GM23338 (cell line): ENCODE measurements at regions not wholly inside any gene's neighbourhood (a gene's known extent, or its start where the extent isn't known, plus 50 kb on each side); places are given as distances from the start of the nearest gene placed in this dataset.

ENCODE experiments used
- ATAC-seq: fragments of 200-7000 bp; cut with Tn5 transposase; 3 replicates; pipeline ENCODE4 v1.9.1; 2020
- DNase-seq: peaks from one replicate; pipeline ENCODE4 v3.0.0-alpha.2; 2015; ENCODE audit warnings: low spot score
- H2AFZ ChIP-seq: fragments of 200-600 bp; sonication (generic); 2 replicates; pipeline ENCODE4 v1.8.0; 2016; ENCODE audit warnings: antibody characterized with exemption, mild to moderate bottlenecking, moderate library complexity
- H3F3A ChIP-seq: fragments of 200-600 bp; sonication (generic); replicated peaks from 2 replicates; pipeline ENCODE4 v1.8.0; 2017; ENCODE audit warnings: antibody characterized with exemption, mixed run types, low read depth
- H3K27ac ChIP-seq: fragments of 200-600 bp; sonication (generic); 2 replicates; pipeline ENCODE4 v1.6.1; 2016; ENCODE audit warnings: low read depth
- H3K27me3 ChIP-seq: fragments of 200-600 bp; sonication (generic); 2 replicates; pipeline ENCODE4 v1.8.0; 2016; ENCODE audit warnings: mild to moderate bottlenecking, mixed run types, moderate library complexity; ENCODE audit not compliant: insufficient read depth
- H3K36me3 ChIP-seq: fragments of 200-600 bp; sonication (generic); 2 replicates; pipeline ENCODE4 v1.8.0; 2016; ENCODE audit warnings: mild to moderate bottlenecking; ENCODE audit not compliant: insufficient read depth
- H3K4me1 ChIP-seq: fragments of 200-600 bp; sonication (generic); 2 replicates; pipeline ENCODE4 v1.8.0; 2016; ENCODE audit warnings: mild to moderate bottlenecking, moderate library complexity; ENCODE audit not compliant: insufficient read depth
- H3K4me2 ChIP-seq: fragments of 200-600 bp; sonication (generic); 2 replicates; pipeline ENCODE4 v1.7.1; 2017; ENCODE audit warnings: mixed run types
- H3K4me3 ChIP-seq: fragments of 200-600 bp; sonication (generic); 2 replicates; pipeline ENCODE4 v1.6.1; 2016; ENCODE audit warnings: mixed run types
- H3K79me2 ChIP-seq: fragments of 200-600 bp; sonication (generic); replicated peaks from 2 replicates; pipeline ENCODE4 v1.8.0; 2017; ENCODE audit warnings: mild to moderate bottlenecking; ENCODE audit not compliant: insufficient read depth
- H3K9me2 ChIP-seq: fragments of 200-600 bp; sonication (generic); 2 replicates; pipeline ENCODE4 v1.8.0; 2017; ENCODE audit not compliant: insufficient read depth
- H4K20me1 ChIP-seq: fragments of 200-600 bp; sonication (generic); replicated peaks from 2 replicates; pipeline ENCODE4 v1.8.0; 2017; ENCODE audit warnings: mild to moderate bottlenecking; ENCODE audit not compliant: insufficient read depth
- H3K27ac Mint-ChIP-seq: 2 replicates; pipeline ENCODE4 v1.8.0; 2020; ENCODE audit warnings: inconsistent platforms, mild to moderate bottlenecking, moderate library complexity, mixed read lengths
- H3K27me3 Mint-ChIP-seq: 3 replicates; pipeline ENCODE4 v1.8.0; 2022; ENCODE audit warnings: low read depth, mild to moderate bottlenecking, moderate library complexity, mixed read lengths, inconsistent platforms; ENCODE audit not compliant: insufficient read depth, poor library complexity
- H3K36me3 Mint-ChIP-seq: 3 replicates; pipeline ENCODE4 v1.8.0; 2021; ENCODE audit warnings: low read depth, mild to moderate bottlenecking, inconsistent platforms, moderate library complexity, mixed read lengths
- H3K4me1 Mint-ChIP-seq: 3 replicates; pipeline ENCODE4 v1.8.0; 2020; ENCODE audit warnings: mild to moderate bottlenecking, inconsistent platforms, mixed read lengths
- H3K4me3 Mint-ChIP-seq: 3 replicates; pipeline ENCODE4 v1.8.0; 2021; ENCODE audit warnings: moderate library complexity, mild to moderate bottlenecking, inconsistent platforms, mixed read lengths
- H3K9me3 Mint-ChIP-seq: 3 replicates; pipeline ENCODE4 v1.8.0; 2020; ENCODE audit warnings: moderate library complexity, mild to moderate bottlenecking, inconsistent platforms, mixed read lengths
- CREB1 ChIP-seq: fragments of 250-450 bp; sonication (Bioruptor Pico); IDR thresholded peaks from 2 replicates; pipeline ENCODE4 v1.5.0; 2020; ENCODE audit warnings: low read depth, mild to moderate bottlenecking, moderate library complexity
- CTCF ChIP-seq, 2 experiments: fragments of 200-600 bp in 1 of 2; sonication (generic) in 1 of 2; conservative IDR thresholded peaks; 2 replicates each; pipeline versions ENCODE4 v1.5.1 to v1.6.1; 2016 to 2017; ENCODE audit warnings: antibody characterized with exemption in 2 of 2, low read depth in 2 of 2, mild to moderate bottlenecking in 2 of 2, moderate library complexity in 1 of 2
- ETS1 ChIP-seq: IDR thresholded peaks from 2 replicates; pipeline ENCODE4 v1.6.1; 2016; ENCODE audit warnings: antibody characterized with exemption
- EZH2 ChIP-seq: fragments of 200-600 bp; sonication (generic); IDR thresholded peaks from one replicate; pipeline ENCODE4 v1.8.0; 2017; ENCODE audit warnings: antibody characterized with exemption, mild to moderate bottlenecking, low read depth; ENCODE audit not compliant: unreplicated experiment
- EZH2phosphoT487 ChIP-seq: fragments of 200-600 bp; sonication (generic); IDR thresholded peaks from one replicate; pipeline ENCODE4 v1.8.1; 2018; ENCODE audit warnings: antibody characterized with exemption; ENCODE audit not compliant: unreplicated experiment
- JUNB ChIP-seq: IDR thresholded peaks from one replicate; pipeline ENCODE4 v1.6.1; 2016; ENCODE audit warnings: antibody characterized with exemption; ENCODE audit not compliant: unreplicated experiment
- NANOG ChIP-seq: IDR thresholded peaks from 2 replicates; pipeline ENCODE4 v1.6.1; 2016; ENCODE audit warnings: antibody characterized with exemption, borderline replicate concordance
- POLR2AphosphoS5 ChIP-seq: IDR thresholded peaks from 2 replicates; pipeline ENCODE4 v1.6.1; 2016; ENCODE audit warnings: antibody characterized with exemption, low read depth
- REST ChIP-seq: IDR thresholded peaks from one replicate; pipeline ENCODE4 v1.6.1; 2018; ENCODE audit warnings: antibody characterized with exemption; ENCODE audit not compliant: unreplicated experiment
- STAT1 ChIP-seq: IDR thresholded peaks from one replicate; pipeline ENCODE4 v1.6.1; 2016; ENCODE audit warnings: antibody characterized with exemption; ENCODE audit not compliant: unreplicated experiment
- ZNF114 ChIP-seq: fragments of 250-450 bp; sonication (Bioruptor Pico); IDR thresholded peaks from 2 replicates; pipeline ENCODE4 v1.5.0; 2020; ENCODE audit warnings: mild to moderate bottlenecking, moderate library complexity
- ZNF331 ChIP-seq: fragments of 250-450 bp; sonication (Bioruptor Pico); IDR thresholded peaks from 2 replicates; pipeline ENCODE4 v1.5.0; 2020; ENCODE audit warnings: low read depth, mild to moderate bottlenecking, moderate library complexity
- TF ChIP-seq, protein P1 (sequence below): fragments of 250-450 bp; sonication (Bioruptor Pico); IDR thresholded peaks from 2 replicates; pipeline ENCODE4 v1.5.0; 2020; ENCODE audit warnings: mild to moderate bottlenecking, moderate library complexity

DNA sequence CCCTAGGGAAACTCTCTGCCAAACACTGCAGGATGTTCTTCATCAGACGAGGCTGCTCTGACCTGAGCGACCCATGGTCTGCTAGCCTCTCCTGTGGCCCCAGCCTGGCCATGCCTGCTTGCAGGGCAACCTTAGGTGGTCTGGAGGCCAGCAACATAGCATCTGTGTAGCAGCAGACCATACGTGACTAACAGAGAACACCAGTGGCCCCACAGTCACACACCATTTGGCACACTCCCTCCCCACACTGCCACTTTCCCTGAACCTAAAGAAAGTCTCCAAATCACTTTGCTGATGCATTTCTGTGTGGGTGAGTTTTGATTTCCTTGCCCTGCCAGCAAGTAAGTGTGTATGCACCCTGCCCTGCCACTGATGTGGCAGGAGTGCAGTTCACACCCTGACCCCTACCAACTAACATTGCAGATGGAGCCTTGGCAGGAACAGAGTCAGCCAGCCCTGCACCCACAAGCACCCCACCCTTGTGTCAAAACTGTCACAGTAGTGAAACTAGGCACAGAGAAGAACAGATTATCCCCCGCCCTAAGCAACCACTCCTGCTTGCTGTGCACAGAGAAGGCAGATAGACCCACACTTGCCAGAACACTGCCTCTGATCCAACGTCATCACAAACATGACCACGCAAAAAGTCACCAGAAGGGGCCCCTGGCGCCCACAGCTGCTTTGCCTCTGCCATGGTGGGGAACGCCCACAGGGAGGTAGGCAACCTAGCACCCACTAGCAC is 249.1 kb downstream of the SPIN4 start:
- no peak for ATAC-seq
- H3K4me1 Mint-ChIP-seq, result no peaks in the 10 kb centered on the region
- no peaks in the 10 kb centered on the region for H3K27me3 Mint-ChIP-seq
- Histone ChIP-seq H3K4me3 (no peak overlapping the region), H3K27ac (no peak overlapping the region), H3K36me3 (no peaks in the 10 kb centered on the region), H2AFZ (no peak overlapping the region), H3K27me3 (no peaks in the 10 kb centered on the region), H3F3A (no peaks in the 10 kb centered on the region), H3K4me1 (no peaks in the 10 kb centered on the region), H3K9me2 (no peaks in the 10 kb centered on the region), H3K79me2 (no peaks in the 10 kb centered on the region), H3K4me2 (no peak overlapping the region), H4K20me1 (no peaks in the 10 kb centered on the region)
- DNase-seq, result no peak
- no peak overlapping the region for H3K4me3 Mint-ChIP-seq
- TF ChIP-seq STAT1 (no peak), CTCF (conservative IDR thresholded peaks at IDR 0.05; ENCODE audit: low read depth in 2 of 2) (no peak), POLR2AphosphoS5 (no peak), EZH2 (no peak), ETS1 (no peak), ZNF114 (CRISPR knock-in tag) (no peak), CREB1 (CRISPR knock-in tag) (no peak), NANOG (no peak), EZH2phosphoT487 (no peak), ZNF331 (no peak), JUNB (no peak), REST (no peak)
- TF ChIP-seq, protein P1, sequence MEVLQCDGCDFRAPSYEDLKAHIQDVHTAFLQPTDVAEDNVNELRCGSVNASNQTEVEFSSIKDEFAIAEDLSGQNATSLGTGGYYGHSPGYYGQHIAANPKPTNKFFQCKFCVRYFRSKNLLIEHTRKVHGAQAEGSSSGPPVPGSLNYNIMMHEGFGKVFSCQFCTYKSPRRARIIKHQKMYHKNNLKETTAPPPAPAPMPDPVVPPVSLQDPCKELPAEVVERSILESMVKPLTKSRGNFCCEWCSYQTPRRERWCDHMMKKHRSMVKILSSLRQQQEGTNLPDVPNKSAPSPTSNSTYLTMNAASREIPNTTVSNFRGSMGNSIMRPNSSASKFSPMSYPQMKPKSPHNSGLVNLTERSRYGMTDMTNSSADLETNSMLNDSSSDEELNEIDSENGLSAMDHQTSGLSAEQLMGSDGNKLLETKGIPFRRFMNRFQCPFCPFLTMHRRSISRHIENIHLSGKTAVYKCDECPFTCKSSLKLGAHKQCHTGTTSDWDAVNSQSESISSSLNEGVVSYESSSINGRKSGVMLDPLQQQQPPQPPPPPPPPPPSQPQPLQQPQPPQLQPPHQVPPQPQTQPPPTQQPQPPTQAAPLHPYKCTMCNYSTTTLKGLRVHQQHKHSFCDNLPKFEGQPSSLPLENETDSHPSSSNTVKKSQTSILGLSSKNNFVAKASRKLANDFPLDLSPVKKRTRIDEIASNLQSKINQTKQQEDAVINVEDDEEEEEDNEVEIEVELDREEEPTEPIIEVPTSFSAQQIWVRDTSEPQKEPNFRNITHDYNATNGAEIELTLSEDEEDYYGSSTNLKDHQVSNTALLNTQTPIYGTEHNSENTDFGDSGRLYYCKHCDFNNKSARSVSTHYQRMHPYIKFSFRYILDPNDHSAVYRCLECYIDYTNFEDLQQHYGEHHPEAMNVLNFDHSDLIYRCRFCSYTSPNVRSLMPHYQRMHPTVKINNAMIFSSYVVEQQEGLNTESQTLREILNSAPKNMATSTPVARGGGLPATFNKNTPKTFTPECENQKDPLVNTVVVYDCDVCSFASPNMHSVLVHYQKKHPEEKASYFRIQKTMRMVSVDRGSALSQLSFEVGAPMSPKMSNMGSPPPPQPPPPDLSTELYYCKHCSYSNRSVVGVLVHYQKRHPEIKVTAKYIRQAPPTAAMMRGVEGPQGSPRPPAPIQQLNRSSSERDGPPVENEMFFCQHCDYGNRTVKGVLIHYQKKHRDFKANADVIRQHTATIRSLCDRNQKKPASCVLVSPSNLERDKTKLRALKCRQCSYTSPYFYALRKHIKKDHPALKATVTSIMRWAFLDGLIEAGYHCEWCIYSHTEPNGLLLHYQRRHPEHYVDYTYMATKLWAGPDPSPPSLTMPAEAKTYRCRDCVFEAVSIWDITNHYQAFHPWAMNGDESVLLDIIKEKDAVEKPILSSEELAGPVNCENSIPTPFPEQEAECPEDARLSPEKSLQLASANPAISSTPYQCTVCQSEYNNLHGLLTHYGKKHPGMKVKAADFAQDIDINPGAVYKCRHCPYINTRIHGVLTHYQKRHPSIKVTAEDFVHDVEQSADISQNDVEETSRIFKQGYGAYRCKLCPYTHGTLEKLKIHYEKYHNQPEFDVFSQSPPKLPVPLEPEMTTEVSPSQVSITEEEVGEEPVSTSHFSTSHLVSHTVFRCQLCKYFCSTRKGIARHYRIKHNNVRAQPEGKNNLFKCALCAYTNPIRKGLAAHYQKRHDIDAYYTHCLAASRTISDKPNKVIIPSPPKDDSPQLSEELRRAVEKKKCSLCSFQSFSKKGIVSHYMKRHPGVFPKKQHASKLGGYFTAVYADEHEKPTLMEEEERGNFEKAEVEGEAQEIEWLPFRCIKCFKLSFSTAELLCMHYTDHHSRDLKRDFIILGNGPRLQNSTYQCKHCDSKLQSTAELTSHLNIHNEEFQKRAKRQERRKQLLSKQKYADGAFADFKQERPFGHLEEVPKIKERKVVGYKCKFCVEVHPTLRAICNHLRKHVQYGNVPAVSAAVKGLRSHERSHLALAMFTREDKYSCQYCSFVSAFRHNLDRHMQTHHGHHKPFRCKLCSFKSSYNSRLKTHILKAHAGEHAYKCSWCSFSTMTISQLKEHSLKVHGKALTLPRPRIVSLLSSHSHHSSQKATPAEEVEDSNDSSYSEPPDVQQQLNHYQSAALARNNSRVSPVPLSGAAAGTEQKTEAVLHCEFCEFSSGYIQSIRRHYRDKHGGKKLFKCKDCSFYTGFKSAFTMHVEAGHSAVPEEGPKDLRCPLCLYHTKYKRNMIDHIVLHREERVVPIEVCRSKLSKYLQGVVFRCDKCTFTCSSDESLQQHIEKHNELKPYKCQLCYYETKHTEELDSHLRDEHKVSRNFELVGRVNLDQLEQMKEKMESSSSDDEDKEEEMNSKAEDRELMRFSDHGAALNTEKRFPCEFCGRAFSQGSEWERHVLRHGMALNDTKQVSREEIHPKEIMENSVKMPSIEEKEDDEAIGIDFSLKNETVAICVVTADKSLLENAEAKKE (CRISPR knock-in tag), result no peak
- H3K27ac Mint-ChIP-seq, result no peak overlapping the region
- H3K9me3 Mint-ChIP-seq, result peaks cover 83% of the 10 kb centered on the region
- H3K36me3 Mint-ChIP-seq, result peaks cover 8% of the 10 kb centered on the region; the same call in 2 of the 3 replicates
